ENCODE measurements at regions not wholly inside any gene's neighbourhood (a gene's known extent, or its start where the extent isn't known, plus 50 kb on each side); places are given as distances from the start of the nearest gene placed in this dataset.
"Not testable (repeated sequence)": the region's sequence is repeated elsewhere in the genome, so short reads cannot be mapped to it uniquely, and the experiment has no call there.

GRCh38 chr3:87867001-87867400, 191.8 kb downstream of the CGGBP1 start:
- no peak for DNase-seq

GRCh38 chr3:87856126-87856525, 202.7 kb downstream of the CGGBP1 start:
- DNase-seq = no peak

- DNase-seq = no peak
Observed at GRCh38 chr3:87855616-87856015, 203.2 kb downstream of the CGGBP1 start.

- DNase-seq = no peak
Observed at GRCh38 chr3:87855211-87855610, 203.6 kb downstream of the CGGBP1 start.

GRCh38 chr3:87848003-87848402, 210.8 kb downstream of the CGGBP1 start:
- no peak for DNase-seq

GRCh38 chr3:87837076-87837475, 221.7 kb downstream of the CGGBP1 start:
- no peak for DNase-seq

GRCh38 chr3:87836026-87836425, 222.8 kb downstream of the CGGBP1 start:
- DNase-seq = no peak

- no peak for DNase-seq
Observed at GRCh38 chr3:87835236-87835635, 223.6 kb downstream of the CGGBP1 start.

GRCh38 chr3:87834327-87834726, 224.5 kb downstream of the CGGBP1 start:
- no peak for DNase-seq

GRCh38 chr3:87833039-87833377, 225.8 kb downstream of the CGGBP1 start:
- DNase-seq = no peak

GRCh38 chr3:87828046-87828445, 230.8 kb downstream of the CGGBP1 start:
- no peak for DNase-seq

- no peak for DNase-seq
Observed at GRCh38 chr3:87822563-87822962, 236.2 kb downstream of the CGGBP1 start.

GRCh38 chr3:87813503-87813902, 245.3 kb downstream of the CGGBP1 start:
- not testable (repeated sequence) for DNase-seq

- DNase-seq = no peak
Observed at GRCh38 chr3:87811953-87812352, 246.9 kb downstream of the CGGBP1 start.

- DNase-seq = no peak
Observed at GRCh38 chr3:87810452-87811016, 248.3 kb downstream of the CGGBP1 start.

GRCh38 chr3:87805670-87806069, 253.1 kb downstream of the CGGBP1 start:
- no peak for DNase-seq

- no peak for DNase-seq
Observed at GRCh38 chr3:87801409-87801808, 257.4 kb downstream of the CGGBP1 start.

GRCh38 chr3:87800516-87800915, 258.3 kb downstream of the CGGBP1 start:
- no peak for DNase-seq

GRCh38 chr3:87798567-87798947, 260.2 kb downstream of the CGGBP1 start:
- no peak for DNase-seq

- DNase-seq = no peak
Observed at GRCh38 chr3:87797872-87798566, 260.8 kb downstream of the CGGBP1 start.

GRCh38 chr3:87796843-87797185, 262.0 kb downstream of the CGGBP1 start:
- DNase-seq = no peak

- no peak for DNase-seq
Observed at GRCh38 chr3:87796137-87796842, 262.5 kb downstream of the CGGBP1 start.

- DNase-seq = no peak
Observed at GRCh38 chr3:87795701-87796100, 263.1 kb downstream of the CGGBP1 start.

GRCh38 chr3:87793337-87793877, 265.4 kb downstream of the CGGBP1 start:
- no peak for DNase-seq
